Neutrophil (primary cell): ENCODE measurements at regions not wholly inside any gene's neighbourhood (a gene's known extent, or its start where the extent isn't known, plus 50 kb on each side); places are given as distances from the start of the nearest gene placed in this dataset.

Source experiments
- H3K27ac ChIP-seq: fragments of 200-600 bp; sonication (generic); 2 replicates; pipeline ENCODE4 v1.5.1; 2016; ENCODE audit warnings: mild to moderate bottlenecking, moderate library complexity
- H3K27me3 ChIP-seq: fragments of 200-600 bp; sonication (generic); 2 replicates; pipeline ENCODE4 v1.6.0; 2016; ENCODE audit warnings: mild to moderate bottlenecking
- H3K36me3 ChIP-seq: fragments of 200-600 bp; sonication (generic); 2 replicates; pipeline ENCODE4 v1.5.1; 2017
- H3K4me1 ChIP-seq, 2 experiments: fragments of 200-600 bp in 1 of 2; sonication (generic) in 1 of 2; 1 replicate in 1 of 2; 2 replicates in 1 of 2; pipeline versions ENCODE4 v1.5.1 to v1.6.1; 2013 to 2016; ENCODE audit warnings: low read depth in 1 of 2, low read length in 1 of 2, mild to moderate bottlenecking in 1 of 2, moderate library complexity in 1 of 2; ENCODE audit not compliant: control insufficient read depth in 1 of 2, insufficient read depth in 1 of 2
- H3K4me3 ChIP-seq, 2 experiments: fragments of 200-600 bp in 1 of 2; sonication (generic) in 1 of 2; 1 replicate in 1 of 2; 2 replicates in 1 of 2; pipeline ENCODE4 v1.5.1; 2013 to 2016; ENCODE audit warnings: low read depth in 1 of 2, low read length in 1 of 2, mild to moderate bottlenecking in 1 of 2, moderate library complexity in 1 of 2
- H3K9me3 ChIP-seq: fragments of 200-600 bp; sonication (generic); 2 replicates; pipeline ENCODE4 v1.5.1; 2016
- CTCF ChIP-seq: fragments of 200-600 bp; sonication (generic); IDR thresholded peaks from 2 replicates; pipeline ENCODE4 v1.5.1; 2016; ENCODE audit warnings: antibody characterized with exemption

GRCh38 chr13:107497661-107498060 lies 717.7 kb downstream of the LIG4 start:
- Histone ChIP-seq H3K36me3 (no peaks in the 10 kb centered on the region), H3K27ac (no peak overlapping the region), H3K4me3 (no peak overlapping the region), H3K9me3 (no peaks in the 10 kb centered on the region), H3K27me3 (no peaks in the 10 kb centered on the region), H3K4me1 (no peaks in the 10 kb centered on the region)
- no peak for TF ChIP-seq CTCF

GRCh38 chr13:107493266-107493665 lies 722.1 kb downstream of the LIG4 start:
- H3K9me3 ChIP-seq: no peaks in the 10 kb centered on the region
- H3K27ac ChIP-seq: no peak overlapping the region
- no peak overlapping the region for H3K4me3 ChIP-seq
- no peaks in the 10 kb centered on the region for H3K4me1 ChIP-seq
- no peaks in the 10 kb centered on the region for H3K27me3 ChIP-seq
- no peaks in the 10 kb centered on the region for H3K36me3 ChIP-seq
- TF ChIP-seq CTCF: no peak

- H3K27ac ChIP-seq: no peak overlapping the region
- TF ChIP-seq CTCF: no peak
- no peak overlapping the region for H3K4me3 ChIP-seq
Measured at GRCh38 chr13:107482688-107483087, 732.6 kb downstream of the LIG4 start.

GRCh38 chr13:107480130-107480529 lies 735.2 kb downstream of the LIG4 start:
- no peaks in the 10 kb centered on the region for H3K9me3 ChIP-seq
- H3K4me3 ChIP-seq: no peak overlapping the region
- H3K27me3 ChIP-seq: no peaks in the 10 kb centered on the region
- H3K27ac ChIP-seq: no peak overlapping the region
- no peaks in the 10 kb centered on the region for H3K4me1 ChIP-seq
- no peaks in the 10 kb centered on the region for H3K36me3 ChIP-seq
- no peak for TF ChIP-seq CTCF

More at GRCh38 chr13:107482688-107483087, 732.6 kb downstream of the LIG4 start:
- Histone ChIP-seq H3K4me1 (no peaks in the 10 kb centered on the region), H3K27me3 (no peaks in the 10 kb centered on the region), H3K36me3 (no peaks in the 10 kb centered on the region), H3K9me3 (no peaks in the 10 kb centered on the region)

GRCh38 chr13:107477772-107478379 lies 737.5 kb downstream of the LIG4 start:
- H3K9me3 ChIP-seq: no peaks in the 10 kb centered on the region
- no peaks in the 10 kb centered on the region for H3K4me1 ChIP-seq
- no peaks in the 10 kb centered on the region for H3K27me3 ChIP-seq
- no peaks in the 10 kb centered on the region for H3K36me3 ChIP-seq
- no peak for TF ChIP-seq CTCF
- H3K4me3 ChIP-seq: no peak overlapping the region
- H3K27ac ChIP-seq: no peak overlapping the region
